PC-9 (cell line): ENCODE measurements at regions not wholly inside any gene's neighbourhood (a gene's known extent, or its start where the extent isn't known, plus 50 kb on each side); places are given as distances from the start of the nearest gene placed in this dataset.

Experiments
- BruUV-seq: library from RNA; stranded (reverse); fragments of 400-500 nt; replicated peaks from 2 replicates; lab custom pipeline; 2021; lab: Mats Ljungman, UMichigan
- CTCF ChIA-PET: fragments of 300-600 bp; sonication (Branson Sonifier 250); formaldehyde crosslinking; loops from one replicate; lab custom pipeline; 2022; ENCODE audit warnings: antibody characterized with exemption; lab: Charles Lee
- POLR2A ChIA-PET: fragments of 300-600 bp; sonication (Branson Sonifier 250); formaldehyde crosslinking; loops from one replicate; lab custom pipeline; 2022; ENCODE audit warnings: antibody characterized with exemption; ENCODE audit not compliant: unreplicated experiment; lab: Charles Lee
- DNase-seq, 2 experiments: peaks; one replicate each; pipeline versions ENCODE4 v3.0.0 to v3.0.0-alpha.2; 2015 to 2022; ENCODE audit warnings: mixed read lengths in 1 of 2
- H2AFZ ChIP-seq: fragments of 200-600 bp; sonication (generic); 2 replicates; pipeline ENCODE4 v1.8.1; 2017; ENCODE audit warnings: antibody characterized with exemption
- H3F3A ChIP-seq: fragments of 200-600 bp; sonication (generic); 2 replicates; pipeline ENCODE4 v1.8.1; 2017; ENCODE audit warnings: antibody characterized with exemption, mild to moderate bottlenecking, low read depth; ENCODE audit not compliant: insufficient read depth
- H3K27ac ChIP-seq: fragments of 200-600 bp; sonication (generic); 2 replicates; pipeline ENCODE4 v1.6.1; 2016; ENCODE audit warnings: mixed run types
- H3K27me3 ChIP-seq: fragments of 200-600 bp; sonication (generic); 2 replicates; pipeline ENCODE4 v1.6.1; 2016; ENCODE audit warnings: low read depth, mixed run types; ENCODE audit not compliant: insufficient read depth
- H3K36me3 ChIP-seq: fragments of 200-600 bp; sonication (generic); 2 replicates; pipeline ENCODE4 v1.6.1; 2016; ENCODE audit warnings: low read depth, mixed run types
- H3K4me1 ChIP-seq: fragments of 200-600 bp; sonication (generic); replicated peaks from 2 replicates; pipeline ENCODE4 v1.6.1; 2016; ENCODE audit warnings: mixed run types; ENCODE audit not compliant: insufficient read depth
- H3K4me2 ChIP-seq: fragments of 200-600 bp; sonication (generic); 2 replicates; pipeline ENCODE4 v1.6.1; 2017; ENCODE audit warnings: mixed run types
- H3K4me3 ChIP-seq: fragments of 200-600 bp; sonication (generic); 2 replicates; pipeline ENCODE4 v1.6.1; 2016; ENCODE audit warnings: mixed run types
- H3K79me2 ChIP-seq: fragments of 200-600 bp; sonication (generic); 2 replicates; pipeline ENCODE4 v1.6.1; 2017; ENCODE audit warnings: low read depth, mixed run types
- H3K9me2 ChIP-seq: fragments of 200-600 bp; sonication (generic); 2 replicates; pipeline ENCODE4 v1.8.1; 2017; ENCODE audit warnings: mild to moderate bottlenecking; ENCODE audit not compliant: insufficient read depth
- H3K9me3 ChIP-seq: fragments of 200-600 bp; sonication (generic); 2 replicates; pipeline ENCODE4 v1.8.1; 2016; ENCODE audit warnings: low read depth; ENCODE audit not compliant: insufficient read depth
- H4K20me1 ChIP-seq: fragments of 200-600 bp; sonication (generic); 2 replicates; pipeline ENCODE4 v1.8.1; 2017; ENCODE audit not compliant: insufficient read depth
- CTCF ChIP-seq: fragments of 200-600 bp; sonication (generic); conservative IDR thresholded peaks from 2 replicates; pipeline ENCODE4 v1.6.1; 2017; ENCODE audit warnings: mixed run types, antibody characterized with exemption, mild to moderate bottlenecking, moderate library complexity
- EZH2 ChIP-seq: fragments of 200-600 bp; sonication (generic); IDR thresholded peaks from 2 replicates; pipeline ENCODE4 v1.8.0; 2017; ENCODE audit warnings: antibody characterized with exemption, low read depth
- intact Hi-C: fragments of 100-400 bp; cut with micrococcal nuclease; formaldehyde crosslinking; loops from one replicate; pipeline ENCODE4 v1.10.0; 2022; ENCODE audit not compliant: unreplicated experiment

GRCh38 chr15:70314018-70314354 lies 216.3 kb upstream of the TLE3 start:
- Histone ChIP-seq H3K9me2 (no peaks in the 10 kb centered on the region), H3K27me3 (no peaks in the 10 kb centered on the region), H4K20me1 (no peaks in the 10 kb centered on the region), H3K4me3 (no peak overlapping the region), H3F3A (peaks cover 14% of the 10 kb centered on the region), H3K9me3 (no peaks in the 10 kb centered on the region), H3K4me1 (peaks cover 29% of the 10 kb centered on the region), H3K4me2 (no peak overlapping the region), H3K79me2 (no peaks in the 10 kb centered on the region), H3K27ac (no peak overlapping the region), H3K36me3 (no peaks in the 10 kb centered on the region), H2AFZ (no peak overlapping the region)
- TF ChIP-seq CTCF: no peak
- TF ChIP-seq EZH2: no peak
- DNase-seq: no peak
- CTCF ChIA-PET: no interaction called here
- POLR2A ChIA-PET: no interaction called here
- no TSS peak for BruUV-seq
- intact Hi-C loops: no loop called here

- Histone ChIP-seq H3K4me2 (no peak overlapping the region), H2AFZ (no peak overlapping the region), H3K36me3 (no peaks in the 10 kb centered on the region), H3F3A (peaks cover 11% of the 10 kb centered on the region), H3K4me1 (peaks cover 29% of the 10 kb centered on the region), H4K20me1 (no peaks in the 10 kb centered on the region), H3K4me3 (no peak overlapping the region), H3K79me2 (no peaks in the 10 kb centered on the region), H3K9me3 (no peaks in the 10 kb centered on the region), H3K27ac (no peak overlapping the region), H3K27me3 (no peaks in the 10 kb centered on the region), H3K9me2 (no peaks in the 10 kb centered on the region)
- DNase-seq: no peak
- intact Hi-C loops: no loop called here
- no TSS peak for BruUV-seq
- TF ChIP-seq EZH2 (no peak), CTCF (no peak)
- POLR2A ChIA-PET: no interaction called here
- CTCF ChIA-PET: no interaction called here
Observed at GRCh38 chr15:70313099-70314017, 215.6 kb upstream of the TLE3 start.

- H3K4me2 ChIP-seq: no peak overlapping the region
- H3K27ac ChIP-seq: no peak overlapping the region
- CTCF ChIA-PET: no interaction called here
- H3K27me3 ChIP-seq: no peaks in the 10 kb centered on the region
- POLR2A ChIA-PET: no interaction called here
- BruUV-seq: no TSS peak
- peaks cover 26% of the 10 kb centered on the region for H3K4me1 ChIP-seq
- H3K79me2 ChIP-seq: no peaks in the 10 kb centered on the region
- no peaks in the 10 kb centered on the region for H3K36me3 ChIP-seq
- H3K9me2 ChIP-seq: no peaks in the 10 kb centered on the region
- no peak for DNase-seq
- no peaks in the 10 kb centered on the region for H3K9me3 ChIP-seq
- no peaks in the 10 kb centered on the region for H4K20me1 ChIP-seq
- intact Hi-C loops: no loop called here
- TF ChIP-seq EZH2 (no peak), CTCF (no peak)
- peaks cover 16% of the 10 kb centered on the region for H3F3A ChIP-seq
- no peak overlapping the region for H2AFZ ChIP-seq
- H3K4me3 ChIP-seq: no peak overlapping the region
Observed at GRCh38 chr15:70311821-70312220, 214.1 kb upstream of the TLE3 start.
